KBM-7 (cell line): ENCODE measurements at regions not wholly inside any gene's neighbourhood (a gene's known extent, or its start where the extent isn't known, plus 50 kb on each side); places are given as distances from the start of the nearest gene placed in this dataset.

Experiments used
- DNase-seq: peaks from one replicate; pipeline ENCODE4 v3.0.0-alpha.2; 2015
- in situ Hi-C: fragments of 300-500 bp; cut with MboI; formaldehyde crosslinking; loops from 2 replicates; pipeline ENCODE4 v1.14.3; 2020; ENCODE audit warnings: low sequenced_read_pairs, low pct_unique_long_range_greater_than_20kb, mixed read lengths

DNA sequence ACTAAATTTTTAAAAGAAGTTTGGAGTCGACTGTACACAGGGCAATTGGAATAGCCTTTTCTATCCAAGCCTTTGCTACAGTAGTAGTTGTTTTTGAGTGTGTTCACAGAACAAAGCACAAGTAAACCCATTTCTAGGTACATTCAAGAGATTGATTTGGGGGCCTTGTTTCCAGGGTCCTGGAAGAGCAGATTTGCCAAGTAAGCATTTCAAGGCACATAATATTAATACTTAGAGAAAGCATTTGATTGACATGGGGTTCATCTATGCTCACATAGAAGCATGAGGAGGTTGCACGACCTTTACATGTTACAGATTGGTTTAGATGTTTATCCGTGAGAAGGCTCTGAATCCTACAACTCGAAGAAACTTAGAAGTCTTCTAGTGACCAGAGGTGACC is 324.1 kb downstream of the MYCN start:
- in situ Hi-C loops: no loop called here
- DNase-seq: no peak

DNA sequence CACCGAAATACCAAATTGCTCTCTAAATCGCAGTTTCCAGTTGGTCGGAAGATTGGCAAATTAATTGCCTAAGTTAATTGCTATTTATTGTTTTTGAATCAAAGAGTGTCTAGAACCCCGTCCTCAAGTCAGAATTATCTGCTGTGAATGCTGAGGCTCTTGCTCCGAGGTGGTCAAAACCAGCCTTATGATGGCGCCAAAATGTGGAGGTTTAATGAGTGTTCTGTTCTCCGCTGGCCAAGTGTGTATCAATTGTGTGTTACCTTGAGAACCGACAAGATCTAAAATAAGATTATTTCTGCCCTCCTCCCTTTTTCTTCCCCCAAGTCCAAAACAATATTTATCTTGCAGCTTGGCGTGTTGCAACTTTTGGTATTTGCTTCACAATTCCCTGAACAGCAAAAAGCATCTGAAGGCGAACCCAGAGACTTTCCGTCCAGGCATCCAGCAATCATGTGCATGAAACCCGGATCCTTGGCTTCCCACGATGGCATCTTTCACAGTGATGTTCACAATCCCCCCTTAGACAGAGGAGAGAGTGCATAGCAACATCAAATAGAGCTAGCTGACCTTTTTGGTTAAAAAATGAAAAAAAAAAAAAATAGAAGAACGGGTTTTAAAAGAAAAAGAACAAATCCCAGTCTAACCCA is 323.0 kb downstream of the MYCN start:
- no peak for DNase-seq
- in situ Hi-C loops: no loop called here

DNA sequence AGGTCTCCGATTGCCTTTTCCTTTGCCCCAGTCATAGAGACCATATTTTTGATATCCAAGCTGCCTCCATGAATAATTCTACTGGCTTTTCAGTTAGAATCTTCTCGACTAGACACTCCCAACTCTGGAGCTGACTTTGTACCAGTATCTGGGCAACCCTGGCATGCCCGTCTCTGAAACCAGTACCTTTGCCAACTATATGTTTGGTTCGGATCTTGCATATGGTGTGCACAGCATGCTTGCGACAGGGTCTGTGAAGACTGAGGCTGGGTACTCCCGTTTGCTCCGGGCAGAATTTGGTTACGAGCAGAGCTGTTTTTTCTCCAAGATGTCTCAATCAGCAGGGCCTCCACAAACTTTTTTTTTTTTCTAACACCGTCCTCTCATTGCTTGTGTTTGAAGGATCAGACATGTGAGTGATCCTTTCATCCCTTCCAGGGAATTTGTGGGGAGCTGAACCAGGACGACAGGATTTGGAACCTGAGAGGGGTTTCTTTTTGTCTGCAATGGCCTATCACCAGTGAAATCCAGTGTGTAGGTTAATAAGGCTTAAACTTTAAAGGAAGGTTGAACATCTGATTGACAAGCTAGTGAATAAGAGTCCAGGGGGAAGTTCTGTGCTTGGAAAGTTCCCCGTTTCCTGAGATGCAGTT is 322.3 kb downstream of the MYCN start:
- no peak for DNase-seq
- in situ Hi-C loops: no loop called here

DNA sequence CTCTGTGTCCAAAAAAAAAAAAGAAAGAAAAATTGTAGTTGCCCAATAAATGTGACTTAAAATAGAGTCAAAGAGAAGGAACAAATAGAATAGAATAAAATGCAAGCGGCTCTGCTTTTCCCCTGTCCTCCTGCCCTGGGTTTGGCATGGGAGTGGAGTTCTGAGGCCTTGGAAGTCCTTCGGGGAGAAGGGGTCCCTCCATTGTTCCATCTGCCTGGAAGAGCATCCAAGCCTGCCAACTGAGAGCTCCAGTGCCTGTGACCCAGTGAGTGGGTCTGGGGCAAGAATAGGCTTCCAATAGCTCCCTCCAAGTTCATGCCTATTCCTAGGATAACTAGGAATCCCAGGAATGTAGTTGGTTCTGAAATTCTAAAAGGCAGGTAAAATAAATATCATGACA is 321.4 kb downstream of the MYCN start:
- no peak for DNase-seq
- in situ Hi-C loops: no loop called here

DNA sequence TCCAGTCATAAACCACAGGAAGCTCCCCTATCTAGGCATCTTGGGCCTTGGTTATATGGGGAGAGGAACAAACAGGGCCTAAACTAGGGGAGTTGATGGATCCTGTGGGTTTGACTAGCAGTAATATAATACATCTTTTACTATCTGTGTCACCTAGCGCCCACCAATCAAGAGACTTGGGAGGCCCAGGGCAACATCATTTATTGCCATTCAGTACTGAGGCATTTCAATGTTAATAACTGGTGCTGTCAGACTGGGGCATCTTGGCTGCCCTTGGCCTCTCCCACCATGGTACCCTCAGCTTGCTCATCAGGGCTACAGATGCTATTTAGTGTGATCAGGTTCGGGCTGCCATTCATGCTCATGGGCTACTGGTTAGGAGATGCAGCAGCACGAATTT is 320.7 kb downstream of the MYCN start:
- no peak for DNase-seq
- in situ Hi-C loops: no loop called here

DNA sequence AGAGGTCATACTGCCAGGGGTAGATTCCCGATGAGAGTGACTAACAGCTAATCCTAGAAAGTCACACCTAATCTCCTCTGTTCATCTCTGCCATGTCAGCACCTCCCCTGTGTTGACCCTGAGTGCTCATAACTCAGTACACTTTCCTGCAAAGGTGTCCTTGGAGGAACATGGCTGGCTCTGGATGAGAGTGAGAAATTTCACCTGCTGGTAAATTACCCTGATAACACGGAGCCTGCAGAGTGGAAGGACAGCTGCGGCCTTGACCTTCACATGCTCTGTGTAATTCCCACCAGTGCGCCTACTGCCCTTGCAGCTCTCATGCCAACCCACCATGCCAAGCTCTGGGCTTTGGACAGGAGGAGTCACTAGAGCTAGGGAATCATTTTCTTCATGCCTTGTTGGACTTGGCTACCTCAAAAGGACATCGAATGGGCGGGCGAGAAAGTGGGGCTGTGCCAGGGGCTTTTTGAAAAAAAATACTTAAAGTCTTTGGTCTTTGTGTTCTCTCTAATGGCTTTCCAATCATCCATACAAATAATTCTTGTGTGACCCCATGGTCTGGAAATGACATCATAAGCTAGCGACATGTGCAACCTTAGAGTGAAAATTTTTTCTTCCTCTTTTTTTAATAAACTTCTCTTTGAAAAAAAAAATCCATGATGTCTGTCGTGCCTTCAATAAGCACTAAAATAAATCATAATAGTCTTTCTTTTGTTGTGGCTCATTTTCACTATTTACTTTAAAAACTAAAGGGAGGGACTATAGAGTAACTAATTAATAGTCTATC is 319.9 kb downstream of the MYCN start:
- no peak for DNase-seq
- in situ Hi-C loops: no loop called here

DNA sequence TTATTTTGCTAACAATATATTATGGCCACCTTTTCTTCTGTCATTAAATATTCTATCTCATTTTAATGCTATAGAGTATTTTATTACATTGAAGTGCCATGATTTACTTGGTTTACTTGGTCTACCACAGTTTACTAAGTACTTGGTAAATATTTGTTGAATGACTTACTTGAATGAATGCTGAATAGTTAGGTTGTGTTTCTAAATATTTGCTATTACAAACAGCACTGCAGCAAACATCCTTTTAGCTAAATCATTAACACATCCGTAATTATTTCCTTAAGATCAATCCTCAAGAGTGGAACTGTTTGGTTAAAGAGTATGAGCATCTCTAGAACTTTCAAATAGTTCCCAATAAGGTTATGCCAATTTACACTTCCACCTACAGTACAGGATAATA is 318.7 kb downstream of the MYCN start:
- no peak for DNase-seq
- in situ Hi-C loops: no loop called here

DNA sequence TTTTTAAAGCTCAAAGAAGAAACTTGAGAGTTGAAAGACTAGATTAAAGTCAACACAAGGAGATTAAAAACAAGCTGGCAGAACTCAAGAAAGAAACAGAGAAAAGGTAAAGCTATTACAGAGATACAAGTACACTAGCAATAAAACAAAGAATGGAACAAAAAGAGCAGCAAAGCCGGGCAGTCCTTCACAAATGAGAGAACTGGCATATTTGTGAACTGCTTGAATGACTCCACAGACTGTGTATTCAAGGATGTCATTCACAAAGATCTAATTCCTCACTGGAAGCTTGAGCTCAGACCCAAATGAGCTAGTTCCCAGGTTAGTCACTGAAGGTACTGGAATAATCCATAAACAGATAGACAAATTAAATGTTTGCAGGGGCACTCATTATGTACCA is 318.0 kb downstream of the MYCN start:
- DNase-seq: no peak
- in situ Hi-C loops: no loop called here

DNA sequence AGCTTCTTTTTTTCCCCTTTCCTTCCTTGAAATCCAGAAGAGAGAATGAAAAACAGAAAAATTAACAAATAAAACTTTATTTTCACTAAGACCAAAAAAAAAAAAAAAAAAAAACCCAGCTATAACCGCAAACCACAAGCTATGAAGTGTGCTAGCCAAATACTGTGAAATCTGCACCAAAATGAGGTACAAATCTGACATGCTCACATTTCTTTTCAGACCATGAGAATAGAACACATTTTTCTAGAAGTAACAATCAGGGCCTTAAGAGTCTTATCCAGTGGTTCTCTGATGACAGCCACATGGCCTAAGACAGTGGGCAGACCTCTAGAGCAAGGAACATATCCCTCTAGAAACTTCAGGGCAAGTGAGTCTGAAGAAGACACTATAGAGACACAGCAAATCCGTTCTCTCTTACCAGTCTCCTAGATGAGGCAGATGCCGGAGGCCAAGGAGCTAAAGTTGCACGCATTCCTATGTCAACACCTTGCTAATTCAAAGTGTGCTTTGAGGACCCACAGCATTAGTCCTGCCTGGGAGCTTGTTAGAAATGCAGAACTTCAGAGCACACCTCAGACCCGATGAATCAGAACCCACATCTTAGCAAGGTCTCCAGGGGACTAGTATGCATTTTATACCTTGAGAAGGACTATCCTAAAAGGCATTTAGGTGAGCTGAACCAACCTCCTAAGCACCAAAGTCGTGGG is 317.1 kb downstream of the MYCN start:
- DNase-seq: peak; percentile 48
- in situ Hi-C loops: no loop called here

DNA sequence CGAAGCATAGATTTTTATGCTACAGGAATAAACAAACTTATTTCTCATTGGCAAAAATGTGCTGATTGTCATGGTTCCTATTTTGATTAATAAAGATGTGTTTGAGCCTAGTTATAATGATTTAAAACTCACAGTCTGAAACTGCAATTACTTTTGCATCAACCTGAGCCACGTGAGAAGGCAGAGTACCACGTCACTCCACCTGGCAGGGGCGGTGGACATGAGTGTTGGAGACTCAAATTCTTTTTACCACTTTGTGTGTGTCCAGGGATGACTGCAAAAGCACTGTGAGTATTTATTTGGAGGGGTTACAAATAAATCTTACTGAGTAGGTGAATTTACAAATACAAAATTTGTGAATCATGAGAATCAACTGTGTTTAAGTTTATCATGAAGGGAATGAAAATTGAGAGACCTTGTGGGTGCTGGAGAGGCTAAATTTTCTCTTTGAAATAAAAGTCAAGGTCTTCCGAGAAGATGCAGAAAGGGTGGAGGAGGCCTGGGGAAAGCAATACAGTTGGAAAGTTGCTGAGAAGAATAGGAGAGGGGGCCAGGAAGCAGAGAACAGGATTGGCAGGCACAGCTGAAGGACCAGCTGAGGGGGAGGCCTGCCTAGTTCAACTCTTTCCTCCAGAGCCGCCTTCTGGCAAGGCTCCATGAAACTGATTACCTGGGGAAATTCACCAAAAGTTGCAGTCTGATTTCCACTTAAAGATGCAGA is 316.4 kb downstream of the MYCN start:
- DNase-seq: peak; percentile 41
- in situ Hi-C loops: no loop called here

DNA sequence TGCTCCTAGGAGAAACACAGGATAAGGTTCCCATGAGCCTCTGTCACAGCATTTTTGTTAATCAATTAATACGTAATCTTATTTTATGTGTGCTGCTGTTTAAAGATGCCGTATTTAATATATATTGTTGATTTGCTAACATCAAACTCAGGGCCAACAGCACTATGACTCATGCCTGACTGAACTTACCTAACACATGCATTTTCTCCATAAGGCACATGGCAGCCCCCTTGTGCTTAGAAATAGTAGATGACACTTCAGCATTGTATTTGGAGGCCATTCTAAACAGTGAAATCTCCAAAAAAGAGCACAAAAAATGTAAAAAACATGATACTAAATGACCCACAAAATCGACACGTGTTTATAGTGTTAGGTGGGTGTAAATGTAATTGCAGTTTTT is 314.8 kb downstream of the MYCN start:
- no peak for DNase-seq
- in situ Hi-C loops: no loop called here

DNA sequence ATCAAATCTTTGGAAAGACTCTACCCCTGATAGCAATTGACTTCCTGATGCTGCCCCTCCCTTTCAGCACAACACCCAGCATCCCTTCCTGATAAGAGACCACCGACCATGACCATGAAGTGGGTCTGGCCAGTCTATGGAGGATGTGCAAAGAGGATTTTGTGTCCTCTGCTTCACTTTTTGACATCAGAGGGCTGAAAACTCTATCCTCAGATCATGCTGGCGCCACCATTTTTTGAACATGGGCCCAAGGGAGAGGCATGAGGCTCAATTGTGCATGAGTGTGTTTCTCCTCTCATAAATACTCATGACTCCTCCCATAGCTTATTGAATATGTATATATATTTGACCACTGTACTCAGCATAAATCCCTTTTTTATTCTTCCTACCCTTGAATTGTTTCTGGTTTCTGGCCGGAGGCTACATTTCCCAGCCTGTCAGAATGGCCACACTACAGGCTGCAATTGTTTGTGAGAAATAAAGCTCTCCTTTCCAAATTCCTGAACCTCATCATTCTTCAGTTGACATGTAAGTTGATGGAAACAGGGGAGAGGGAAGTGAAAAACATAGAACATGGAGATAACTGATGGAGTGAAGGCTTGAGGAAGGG is 314.1 kb downstream of the MYCN start:
- in situ Hi-C loops: no loop called here
- DNase-seq: no peak

DNA sequence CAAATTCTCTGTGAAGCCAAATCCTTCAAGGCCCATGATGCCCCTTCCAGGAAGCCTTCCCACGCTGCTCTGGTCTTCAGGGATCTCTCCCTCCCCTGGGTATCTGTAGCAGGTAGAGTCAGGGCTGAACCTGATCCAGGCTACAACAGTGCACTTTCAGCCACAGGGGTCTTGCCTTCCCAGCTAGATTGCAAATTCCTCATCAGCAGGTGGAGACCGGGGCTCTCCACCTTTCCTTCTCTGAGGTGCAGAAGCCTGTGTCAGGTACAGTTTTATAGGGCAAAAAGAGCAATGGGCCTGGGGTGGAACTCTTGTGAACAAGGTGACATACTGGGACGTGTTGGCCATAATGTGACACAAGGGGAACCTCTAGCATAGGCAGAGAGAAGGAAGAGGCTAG is 312.9 kb downstream of the MYCN start:
- no peak for DNase-seq
- in situ Hi-C loops: no loop called here

DNA sequence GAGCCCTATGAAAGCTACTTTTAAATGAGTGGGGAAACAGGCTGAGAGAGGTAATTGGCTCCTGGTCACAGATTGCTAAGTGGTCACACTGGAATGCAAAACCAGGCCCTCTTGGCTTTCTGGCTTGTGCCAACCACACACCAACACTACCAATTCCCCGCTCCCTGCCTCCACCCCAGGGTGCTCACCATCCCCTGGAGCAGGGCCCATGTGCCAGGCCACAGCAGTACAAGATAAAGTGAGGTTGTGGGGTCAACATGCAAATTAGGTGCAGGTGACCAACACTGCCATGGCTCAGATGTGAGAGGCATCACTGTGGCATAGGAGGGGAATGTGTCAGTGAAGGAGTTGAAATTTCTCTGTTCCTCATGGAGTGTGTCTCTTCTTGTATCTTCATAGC is 312.5 kb downstream of the MYCN start:
- no peak for DNase-seq
- in situ Hi-C loops: no loop called here

DNA sequence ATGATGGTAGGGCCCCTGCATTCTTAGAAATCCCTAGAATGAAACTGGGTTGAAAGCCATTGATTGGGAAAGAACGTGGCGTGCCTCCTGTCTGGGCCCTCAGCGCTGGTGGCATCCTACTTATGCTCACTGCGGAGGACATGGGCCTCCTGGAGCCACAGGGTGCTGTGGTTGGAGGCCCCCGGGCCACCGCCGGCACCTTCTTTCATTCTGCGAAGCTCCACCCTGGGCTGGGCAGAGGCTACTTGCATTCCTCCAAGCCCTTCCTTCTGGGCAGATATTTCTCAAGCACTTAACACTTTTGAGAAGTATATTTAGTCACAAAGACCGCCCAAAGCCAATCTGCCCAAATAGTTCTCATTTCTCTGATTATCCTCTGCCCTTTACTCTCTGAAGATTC is 311.9 kb downstream of the MYCN start:
- DNase-seq: no peak
- in situ Hi-C loops: no loop called here

DNA sequence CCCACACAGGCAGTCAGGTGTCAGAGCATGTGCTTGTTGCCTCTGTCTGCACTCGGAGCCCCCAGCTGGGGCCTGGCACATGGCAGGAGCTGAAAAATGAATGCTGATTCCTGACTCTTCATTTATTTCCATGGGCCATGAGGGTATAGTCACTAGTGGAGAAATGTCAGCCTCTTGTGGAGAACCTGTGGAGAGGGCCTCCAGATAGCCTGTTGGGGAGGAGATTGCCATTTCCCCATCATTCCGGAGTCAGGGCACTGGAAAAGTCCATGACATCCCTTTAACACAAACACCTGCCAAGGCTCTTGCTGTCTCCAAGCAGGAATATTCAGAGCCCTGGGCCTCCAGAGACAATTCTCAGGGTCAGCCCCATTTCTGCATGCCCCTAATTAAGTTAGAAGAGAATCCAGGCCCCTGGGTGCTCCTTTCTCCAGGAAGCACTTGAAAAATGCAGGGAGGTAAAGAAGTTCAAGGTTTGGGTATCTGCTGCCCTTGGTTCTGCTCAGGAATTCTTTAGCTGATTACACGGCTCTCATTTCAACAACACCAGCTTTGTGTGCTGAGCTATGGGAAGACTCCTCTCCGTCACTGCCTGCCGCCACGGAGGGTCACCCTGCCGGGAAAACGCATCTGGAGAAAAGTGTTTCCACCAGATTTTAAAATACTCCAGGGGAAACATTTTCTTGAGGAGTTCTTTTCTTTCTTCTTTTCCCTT is 311.3 kb downstream of the MYCN start:
- in situ Hi-C loops: no loop called here
- DNase-seq: no peak

DNA sequence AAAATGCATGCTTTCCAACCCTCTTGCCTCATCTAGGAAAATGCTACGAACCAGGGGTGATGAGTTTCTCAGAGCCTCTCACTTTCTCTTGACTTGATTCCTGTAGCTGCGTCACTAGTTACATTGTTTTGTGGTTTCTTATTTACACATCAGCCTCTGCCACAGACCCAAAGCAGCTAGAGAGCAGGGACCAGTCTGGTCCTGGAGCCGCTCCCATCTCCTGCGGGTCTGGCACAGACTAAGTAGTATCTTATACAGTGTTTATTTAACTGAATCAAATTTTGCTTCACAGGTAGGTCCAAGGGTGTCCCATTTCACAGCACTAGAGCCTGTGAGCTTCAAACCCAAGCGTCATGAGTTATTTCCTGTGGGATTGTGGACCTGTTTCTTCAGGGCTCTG is 310.5 kb downstream of the MYCN start:
- no peak for DNase-seq
- in situ Hi-C loops: no loop called here

DNA sequence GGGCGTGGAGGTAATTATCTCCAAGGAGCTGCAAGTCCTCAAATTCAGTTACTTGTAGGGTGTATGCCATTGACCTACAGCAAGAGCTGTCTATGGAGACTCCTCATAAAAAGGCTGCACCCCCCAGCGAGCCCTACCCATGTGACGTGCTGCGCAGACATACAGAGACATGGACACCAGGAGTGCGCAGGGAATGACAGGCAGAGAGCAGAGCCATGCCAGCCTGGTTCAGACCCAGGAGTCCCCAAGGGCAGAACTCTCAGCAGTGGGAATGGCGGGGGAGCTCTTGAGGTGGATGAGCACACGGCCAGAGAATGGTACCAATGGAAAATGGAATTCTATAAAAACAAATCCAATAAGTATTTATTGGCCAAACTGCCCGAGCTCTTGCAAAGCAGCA is 310.1 kb downstream of the MYCN start:
- no peak for DNase-seq
- in situ Hi-C loops: no loop called here
